ENCODE measurements at regions not wholly inside any gene's neighbourhood (a gene's known extent, or its start where the extent isn't known, plus 50 kb on each side); places are given as distances from the start of the nearest gene placed in this dataset.

- in situ Hi-C loops (cut with MboI) (no loop called here), intact Hi-C loops (cut with micrococcal nuclease) (no loop called here)
- no peak overlapping the region for H3K4me2 ChIP-seq (ENCODE audit: insufficient read depth, low read length)
- no peaks in the 10 kb centered on the region for H3K9me1 ChIP-seq (ENCODE audit: control insufficient read depth, insufficient read depth, low read length)
- no peaks in the 10 kb centered on the region for H3K4me1 ChIP-seq (replicated peaks in 1 of 2; ENCODE audit: control insufficient read depth in 2 of 2, insufficient read depth in 2 of 2, low read length in 2 of 2)
- CTCF ChIA-PET (ENCODE audit: low intra/inter-chr PET ratio), result no interaction called here
- no peak for TF ChIP-seq RBM15 (IDR thresholded peaks at IDR 0.05; ENCODE audit: insufficient read depth, low read length)
- no peak for TF ChIP-seq SRSF1 (IDR thresholded peaks at IDR 0.05; ENCODE audit: low read depth, low read length)
- TF ChIP-seq CBX8 (IDR thresholded peaks at IDR 0.05; ENCODE audit: borderline replicate concordance, extremely low read depth, low read depth, low read length, poor library complexity, severe bottlenecking), result no peak
- no peak for TF ChIP-seq FOSL1 (tag; conservative IDR thresholded peaks at IDR 0.05)
- TF ChIP-seq, protein P1, sequence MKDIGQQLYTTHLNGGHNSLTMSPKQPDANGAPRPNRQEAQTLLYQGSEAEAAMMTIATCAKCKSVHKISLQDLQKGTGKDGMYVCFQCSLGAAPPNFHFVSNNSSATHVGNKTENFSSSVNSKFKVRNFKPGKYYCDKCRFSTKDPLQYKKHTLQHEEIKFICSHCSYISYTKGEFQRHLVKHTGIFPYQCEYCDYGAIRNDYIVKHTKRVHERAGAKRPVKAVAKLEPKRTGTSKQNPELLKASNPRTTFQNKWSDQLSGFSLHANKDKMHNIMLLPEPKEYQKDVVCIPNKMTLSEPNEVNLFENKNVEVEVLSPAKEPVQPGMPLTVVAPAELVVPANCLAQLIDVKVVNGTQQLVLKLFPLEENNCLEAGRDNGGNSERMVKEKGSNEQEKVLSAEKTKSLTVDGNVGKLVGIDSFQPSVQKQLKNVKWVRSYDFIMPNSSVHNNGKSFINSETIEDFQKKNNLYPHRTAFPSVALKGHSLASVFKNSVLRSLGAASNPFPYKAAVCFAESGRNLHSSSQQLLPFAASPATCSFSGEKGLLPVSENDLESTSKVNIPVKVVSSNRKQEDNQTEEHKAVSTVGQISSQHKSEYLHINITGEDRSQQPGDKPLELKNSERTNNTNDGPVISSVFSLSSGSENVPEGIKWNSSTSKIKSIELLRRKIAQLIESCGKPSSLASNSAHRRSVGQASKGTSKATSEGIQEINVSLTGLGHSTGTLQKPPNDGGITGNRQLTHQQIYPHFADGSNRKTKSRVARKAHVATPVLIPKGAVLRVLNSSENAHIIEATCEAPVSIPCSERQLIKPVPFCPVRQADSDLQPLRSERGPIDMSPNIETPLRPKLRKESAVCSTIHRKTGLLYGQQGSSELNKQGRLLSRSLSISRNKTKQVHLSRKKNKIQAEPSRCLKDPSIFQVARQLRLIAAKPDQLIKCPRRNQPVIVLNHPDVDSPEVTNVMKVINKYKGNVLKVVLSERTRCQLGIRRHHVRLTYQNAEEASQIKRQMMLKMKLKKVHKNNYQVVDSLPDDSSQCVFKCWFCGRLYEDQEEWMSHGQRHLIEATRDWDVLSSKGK (CRISPR knock-in tag; IDR thresholded peaks at IDR 0.05), result no peak
- H3K27ac ChIP-seq (ENCODE audit: extremely low read depth, low read depth, low read length), result no peak overlapping the region
- FAIRE-seq, result no peak
- no peaks in the 10 kb centered on the region for H3K79me2 ChIP-seq (ENCODE audit: control insufficient read depth, insufficient read depth, low read length)
- no peaks in the 10 kb centered on the region; the same call in none of the 2 replicates for H3K9me3 ChIP-seq (replicated peaks; ENCODE audit: control insufficient read depth, insufficient read depth, low read depth, low read length)
- POLR2A ChIA-PET, result no interaction called here
- no peak overlapping the region for H3K4me3 ChIP-seq
- no peak overlapping the region for H3K9ac ChIP-seq (ENCODE audit: insufficient read depth in 1 of 2, low read depth in 2 of 2, low read length in 2 of 2)
- no peak for DNase-seq (ENCODE audit: extremely low read depth in 1 of 4, low spot score in 3 of 4)
- no peaks in the 10 kb centered on the region for H3K36me3 ChIP-seq (ENCODE audit: control insufficient read depth, insufficient read depth, low read length)
- H4K20me1 ChIP-seq (replicated peaks; ENCODE audit: control insufficient read depth, insufficient read depth, low read length), result no peaks in the 10 kb centered on the region
- BruUV-seq (replicated peaks), result no TSS peak
- ATAC-seq, result no peak
- H3K27me3 ChIP-seq (ENCODE audit: control insufficient read depth in 2 of 2, insufficient read depth in 2 of 2, low read length in 2 of 2), result no peaks in the 10 kb centered on the region
- no peak overlapping the region for H2AFZ ChIP-seq (ENCODE audit: low read depth, low read length)
Measured at GRCh38 chr1:217181756-217182155, 449.1 kb downstream of the GPATCH2 start.
